AG08395 (cell line): ENCODE measurements at regions not wholly inside any gene's neighbourhood (a gene's known extent, or its start where the extent isn't known, plus 50 kb on each side); places are given as distances from the start of the nearest gene placed in this dataset.
A peak's percentile ranks its signal among the peaks of the same experiment; 100 is the strongest.

Source experiments
- DNase-seq: peaks from one replicate; pipeline ENCODE4 v3.0.0; 2012; ENCODE audit warnings: mixed read lengths, low spot score

DNA sequence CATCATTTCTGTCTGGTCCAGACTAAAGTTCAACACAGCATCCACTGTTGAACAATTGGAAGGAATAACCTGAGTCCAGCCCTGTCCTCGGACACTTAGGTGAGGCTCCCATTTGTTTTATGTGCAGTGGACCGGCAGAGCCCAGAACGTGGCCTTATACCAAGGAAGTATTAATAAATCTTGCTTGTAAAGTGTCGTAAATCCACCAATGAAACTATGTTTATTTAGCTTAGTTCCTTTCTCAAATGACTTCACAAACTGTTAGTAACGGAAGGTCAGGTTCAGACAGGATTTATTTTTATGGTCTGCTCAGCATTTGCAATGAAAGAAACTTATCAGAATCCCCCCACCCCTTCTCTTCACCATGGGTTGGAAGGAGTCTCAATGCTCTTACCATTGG lies 149.5 kb downstream of the PCSK1 start:
- DNase-seq = no peak

- no peak for DNase-seq
These were observed 151.0 kb downstream of the PCSK1 start for GRCh38 chr5:96282020-96282419.

- peak; percentile 29 for DNase-seq
These were observed 152.1 kb downstream of the PCSK1 start for GRCh38 chr5:96280946-96281393.

DNA sequence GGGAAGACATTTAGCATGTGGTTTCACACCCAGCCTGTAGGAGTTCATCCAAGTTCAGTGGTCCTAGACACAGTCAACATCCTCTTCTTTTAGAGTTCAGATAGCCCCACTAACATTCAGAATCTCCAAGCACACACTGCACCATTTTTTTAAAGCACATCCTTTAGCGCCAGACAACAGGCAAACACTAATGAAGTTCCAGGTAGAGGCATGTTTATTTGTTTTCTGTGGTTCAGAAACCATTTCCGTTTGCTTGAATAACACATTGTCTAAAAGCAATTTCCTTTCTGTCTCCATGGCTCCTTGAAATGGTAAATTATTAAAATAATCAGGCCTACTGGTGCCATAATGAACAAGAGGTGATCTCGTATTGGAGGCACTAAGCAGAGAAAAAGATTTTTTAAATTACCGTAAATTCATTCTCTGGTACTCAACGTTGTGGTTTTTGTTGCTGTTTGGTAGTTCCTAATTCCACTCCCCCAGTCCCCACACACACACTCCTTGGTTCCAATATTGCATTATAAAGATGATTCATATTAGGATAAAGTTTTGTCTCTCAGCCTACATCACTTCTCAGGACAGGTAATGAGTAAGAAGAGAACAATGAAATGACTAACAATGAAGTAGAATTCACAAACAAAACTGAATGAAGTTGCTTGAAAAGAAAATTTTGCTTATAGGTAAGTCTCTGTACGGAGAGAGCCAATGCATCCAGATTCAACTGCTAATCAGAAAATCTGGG lies 153.1 kb downstream of the PCSK1 start:
- peak; percentile 32 for DNase-seq

DNA sequence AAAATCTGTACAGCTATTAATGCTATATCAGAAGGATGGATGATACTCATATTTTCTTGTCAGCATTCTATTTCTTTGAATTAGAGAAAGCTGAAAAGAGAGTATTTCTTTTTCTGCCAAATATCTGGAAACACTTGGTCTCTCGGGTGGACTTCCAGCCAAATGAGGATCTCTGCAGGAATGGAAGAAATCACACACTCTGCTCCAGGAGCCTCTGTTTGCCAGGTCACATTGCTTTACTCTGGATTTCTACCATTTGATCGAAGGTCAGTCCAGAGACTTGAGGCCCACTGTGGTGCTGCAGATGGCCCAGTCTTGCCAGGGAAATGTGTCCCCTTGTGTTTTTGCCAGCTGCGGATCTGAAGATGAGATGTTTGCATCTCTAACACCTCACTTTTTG lies 154.1 kb downstream of the PCSK1 start:
- DNase-seq = no peak

DNA sequence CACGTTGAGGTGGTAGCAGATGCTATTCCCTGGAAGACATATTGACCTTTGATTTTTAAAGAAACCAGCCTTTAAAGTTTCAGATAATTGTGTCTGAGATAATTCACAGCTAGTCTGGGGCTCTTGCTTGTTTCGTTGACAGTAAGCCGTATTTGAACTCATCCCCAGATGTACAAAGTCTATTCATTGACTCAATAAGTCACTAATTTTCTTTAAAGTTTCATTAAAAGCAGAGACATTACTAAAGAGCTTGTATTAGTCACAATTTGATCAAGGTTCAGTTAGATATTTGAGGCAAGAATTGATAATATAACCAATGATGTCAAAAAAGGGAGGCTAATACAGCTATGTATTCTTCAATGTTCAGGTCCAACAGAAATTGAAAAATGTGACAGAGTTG lies 158.0 kb downstream of the PCSK1 start:
- no peak for DNase-seq

DNA sequence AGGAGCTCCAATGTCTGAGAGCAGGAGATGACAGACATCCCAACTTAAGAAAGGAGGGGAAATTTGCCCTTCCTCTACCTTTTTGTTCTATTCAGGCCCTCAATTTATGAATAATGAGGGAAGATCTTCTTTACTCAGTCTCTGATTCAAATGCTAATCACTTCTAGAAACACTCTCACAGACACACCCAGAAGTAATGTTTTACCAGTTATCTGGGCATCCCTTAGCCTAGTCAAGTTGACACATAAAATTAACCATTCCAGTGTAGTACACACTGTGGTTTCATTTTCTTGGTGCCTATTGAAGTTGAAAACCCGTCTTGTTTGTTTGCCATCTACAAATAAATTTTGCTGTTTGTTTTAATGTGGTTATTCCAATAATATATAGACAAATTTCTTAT lies 167.6 kb downstream of the PCSK1 start:
- DNase-seq = no peak

GRCh38 chr5:96264047-96264446 lies 169.0 kb downstream of the PCSK1 start:
- no peak for DNase-seq

DNA sequence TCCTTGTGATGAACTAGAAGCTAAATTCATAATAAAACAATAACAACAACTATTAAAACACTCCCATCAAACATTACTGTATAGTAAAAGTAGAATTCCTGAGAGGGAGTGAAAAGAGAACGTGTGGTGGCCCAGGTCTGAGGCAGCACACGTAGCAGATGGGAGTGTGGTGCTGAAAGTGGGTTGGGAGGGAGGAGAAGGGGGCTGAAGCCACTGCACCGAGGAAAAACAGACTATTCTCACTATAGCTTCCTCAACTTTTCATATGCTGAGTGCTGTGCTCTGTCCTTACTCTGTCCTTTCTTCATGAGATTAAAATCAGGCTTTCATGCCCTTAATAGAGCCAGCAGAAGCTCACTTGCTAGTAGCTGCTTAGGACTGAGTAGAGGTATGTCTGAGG lies 170.9 kb downstream of the PCSK1 start:
- no peak for DNase-seq

DNA sequence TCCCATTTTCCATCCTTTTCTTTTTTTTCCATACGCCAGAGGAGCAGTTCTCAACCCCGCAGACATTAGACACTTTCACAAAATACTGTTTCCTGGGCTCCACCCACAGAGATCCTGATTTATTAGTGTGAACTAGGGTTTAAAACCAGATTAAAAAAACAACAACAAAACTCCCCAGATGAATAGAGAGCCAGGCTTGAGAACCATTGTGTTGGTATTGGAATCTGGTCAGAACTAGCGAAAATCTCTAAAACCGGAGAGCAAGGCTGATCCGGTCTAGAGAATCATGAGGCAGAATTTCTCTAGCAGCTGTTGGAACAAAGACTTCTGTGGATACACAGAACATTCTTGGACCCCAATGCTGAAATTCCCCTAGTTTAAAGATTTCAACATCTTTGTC lies 173.0 kb downstream of the PCSK1 start:
- no peak for DNase-seq

DNA sequence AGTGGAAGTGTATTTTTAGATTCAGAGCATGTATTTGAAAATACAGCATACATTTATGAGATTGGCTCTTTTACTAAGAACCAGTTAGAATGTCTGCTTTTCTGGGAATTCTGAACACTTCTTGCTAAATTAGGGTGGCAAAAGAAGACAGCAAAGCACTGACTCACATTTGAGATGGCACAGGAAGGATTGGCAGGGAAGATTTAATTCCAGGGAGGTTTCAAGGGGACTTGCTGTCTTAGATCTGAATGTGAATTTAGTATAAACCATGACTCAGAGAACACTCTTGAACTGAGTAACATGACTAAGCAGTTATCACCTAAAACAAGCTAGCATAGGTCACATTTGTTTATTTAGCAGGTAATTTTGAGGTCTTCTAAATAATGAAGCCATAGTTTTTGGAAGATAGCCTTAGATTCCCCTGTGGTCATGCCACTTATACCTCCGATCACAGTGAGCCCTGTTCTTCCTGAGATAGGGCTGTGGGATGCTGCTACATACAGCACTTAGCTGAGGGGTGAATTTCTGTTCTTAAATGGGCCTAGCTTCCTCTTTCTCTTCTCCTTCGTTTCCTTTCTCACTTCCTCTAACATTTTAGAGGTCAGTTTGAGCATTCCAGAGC lies 173.8 kb downstream of the PCSK1 start:
- peak; percentile 22 for DNase-seq

GRCh38 chr5:96258692-96259091 lies 174.4 kb downstream of the PCSK1 start:
- no peak for DNase-seq

- DNase-seq = no peak
These were observed 175.1 kb downstream of the PCSK1 start for GRCh38 chr5:96257904-96258303.

GRCh38 chr5:96256795-96257470 lies 176.1 kb downstream of the PCSK1 start:
- DNase-seq = peak; percentile 36

DNA sequence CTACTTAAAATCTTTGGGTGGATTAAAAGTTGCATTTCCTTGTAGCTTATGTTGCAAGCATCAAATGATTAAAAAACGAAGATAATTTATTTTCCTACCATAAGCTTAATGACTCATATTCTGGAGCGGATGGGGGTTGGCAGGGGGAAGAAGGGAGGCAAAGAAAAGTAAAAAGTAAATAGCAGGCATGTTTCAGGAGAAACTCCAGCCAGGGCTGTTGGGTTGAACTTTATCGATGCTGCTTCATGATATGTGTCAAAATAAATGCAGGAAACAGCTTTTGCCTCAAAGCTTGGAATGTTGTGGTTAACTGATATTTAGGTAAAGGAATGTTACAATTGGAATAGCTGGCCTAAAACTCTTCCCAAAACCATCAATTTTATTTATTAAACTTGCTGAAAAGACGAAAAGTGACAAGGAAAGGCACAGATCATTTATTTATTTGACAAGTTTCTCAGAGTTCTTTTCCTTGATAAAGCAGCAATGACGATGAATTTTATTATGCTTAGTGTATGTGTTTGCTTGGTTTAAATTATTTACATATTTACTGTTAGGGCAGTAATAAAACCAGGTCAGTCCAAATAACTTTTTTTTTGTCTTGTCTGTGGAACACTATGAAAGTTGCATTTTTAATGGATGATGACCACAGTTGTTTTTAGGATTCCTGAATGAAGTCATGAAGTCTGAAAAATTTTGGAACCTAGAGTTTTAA lies 177.9 kb downstream of the PCSK1 start:
- peak; percentile 70 for DNase-seq

GRCh38 chr5:96253140-96253539 lies 179.9 kb downstream of the PCSK1 start:
- DNase-seq = no peak

DNA sequence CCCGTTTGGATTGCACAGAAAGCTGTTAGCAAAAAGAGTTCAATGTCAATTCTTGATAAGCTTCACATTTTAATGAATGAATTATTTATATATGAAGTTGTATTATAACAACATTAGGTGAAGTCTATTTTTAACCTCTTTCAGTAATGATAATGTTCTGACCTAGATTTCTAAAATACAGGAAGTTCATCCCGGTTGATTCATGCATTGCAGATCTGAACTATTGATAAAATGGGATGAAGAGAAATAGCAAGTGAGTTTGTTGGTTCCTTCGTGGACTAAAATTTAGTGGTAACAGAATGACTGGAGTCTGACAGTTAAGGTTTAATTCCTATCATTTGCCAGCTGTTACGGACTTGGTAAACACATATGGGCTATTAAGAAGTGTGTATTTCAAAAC lies 180.5 kb downstream of the PCSK1 start:
- DNase-seq = no peak

DNA sequence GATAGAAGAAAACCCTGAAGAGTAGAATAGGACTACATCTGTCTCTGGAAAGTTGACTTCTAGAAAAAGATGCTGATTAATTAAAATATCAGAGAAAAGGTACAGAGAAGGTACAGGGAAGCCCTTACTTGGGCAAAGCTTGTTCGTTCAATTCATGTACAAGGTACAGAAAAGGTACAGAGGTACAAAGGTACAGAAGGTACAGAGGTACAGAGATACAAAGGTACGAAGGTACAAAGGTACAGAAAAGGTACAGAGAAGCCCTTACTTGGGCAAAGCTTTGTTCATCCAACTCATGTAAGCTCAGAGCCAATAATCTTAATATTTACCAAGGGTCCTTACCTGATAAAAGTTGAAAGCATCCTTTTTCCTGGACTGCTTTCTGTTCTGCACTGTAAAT lies 182.3 kb downstream of the PCSK1 start:
- no peak for DNase-seq

DNA sequence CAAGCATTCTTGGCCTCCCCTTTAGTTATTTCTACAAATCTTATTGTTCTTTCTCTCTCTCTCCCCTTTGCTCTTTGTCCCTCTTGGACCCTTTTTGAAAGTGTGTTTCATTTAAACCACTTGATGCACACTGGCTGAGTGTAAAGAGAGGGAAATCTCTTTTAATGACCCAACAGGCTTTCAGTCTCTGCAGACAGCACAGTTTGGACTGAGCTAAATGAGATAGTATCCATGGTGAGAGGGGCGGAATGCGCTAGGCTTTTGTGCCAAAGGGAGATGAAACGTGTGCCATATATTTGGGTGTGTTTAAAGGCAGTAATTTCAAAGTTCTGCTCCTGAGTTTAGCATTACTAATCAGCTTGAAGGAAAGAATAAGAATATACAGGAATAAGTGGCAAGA lies 184.9 kb downstream of the PCSK1 start:
- DNase-seq = no peak

DNA sequence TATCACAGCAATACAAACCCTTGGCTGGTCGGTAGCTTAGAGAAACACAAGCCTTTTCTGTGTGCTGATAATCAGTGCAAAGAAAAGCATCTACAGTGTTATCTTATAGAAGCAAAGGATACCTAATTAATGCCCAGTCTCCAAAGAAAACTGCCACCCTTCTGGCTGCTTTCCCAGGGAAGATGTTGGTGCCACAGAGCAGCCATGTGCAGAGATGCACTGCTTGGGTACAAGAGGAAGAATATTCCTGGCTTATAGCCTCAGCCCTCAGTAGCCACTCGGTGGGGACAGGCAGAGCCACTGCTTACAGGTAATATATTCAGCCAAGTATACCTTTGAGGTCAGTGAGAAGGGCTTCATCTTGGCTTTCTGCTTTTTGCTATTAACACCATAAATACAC lies 185.3 kb downstream of the PCSK1 start:
- no peak for DNase-seq

DNA sequence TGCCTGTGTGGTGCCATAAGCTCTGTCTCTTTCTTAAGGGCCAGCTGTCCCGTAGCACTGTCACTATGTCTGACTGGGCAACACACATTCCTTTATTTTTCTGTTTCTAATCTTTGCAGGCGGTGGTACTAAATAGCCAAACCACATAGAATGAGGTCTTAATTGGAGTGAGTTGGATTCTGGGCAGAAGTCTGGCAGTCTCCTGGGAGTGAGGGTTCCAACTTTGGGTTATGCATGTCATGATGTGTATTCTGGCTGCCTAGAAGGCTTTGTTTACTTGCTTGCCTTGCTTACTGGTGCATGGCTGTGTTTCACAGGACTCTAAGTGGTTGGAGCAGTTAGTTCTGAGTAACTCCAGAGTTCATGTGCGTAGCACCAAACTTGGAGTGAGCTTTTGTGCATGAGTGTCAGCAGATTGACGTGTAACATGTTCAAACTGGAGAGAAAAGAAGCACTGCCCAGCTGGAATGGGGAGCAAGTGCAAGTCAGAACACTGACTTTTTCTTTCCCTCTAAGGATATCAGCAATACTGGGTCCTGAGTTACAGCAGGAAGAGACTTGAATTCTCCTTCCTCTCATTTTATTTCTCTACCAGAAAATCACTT lies 185.8 kb downstream of the PCSK1 start:
- DNase-seq = peak; percentile 85
